GM10266 (cell line): ENCODE measurements at regions not wholly inside any gene's neighbourhood (a gene's known extent, or its start where the extent isn't known, plus 50 kb on each side); places are given as distances from the start of the nearest gene placed in this dataset.

Experiments used
- DNase-seq: peaks from one replicate; pipeline ENCODE4 v3.0.0; 2012; ENCODE audit errors: extremely low spot score
- TF ChIP-seq, protein P1 (sequence below): IDR thresholded peaks from 2 replicates; pipeline ENCODE4 v1.5.1; 2012; ENCODE audit warnings: mild to moderate bottlenecking, low read depth; ENCODE audit not compliant: control insufficient read depth, insufficient read depth; ENCODE audit errors: missing control alignments

DNA sequence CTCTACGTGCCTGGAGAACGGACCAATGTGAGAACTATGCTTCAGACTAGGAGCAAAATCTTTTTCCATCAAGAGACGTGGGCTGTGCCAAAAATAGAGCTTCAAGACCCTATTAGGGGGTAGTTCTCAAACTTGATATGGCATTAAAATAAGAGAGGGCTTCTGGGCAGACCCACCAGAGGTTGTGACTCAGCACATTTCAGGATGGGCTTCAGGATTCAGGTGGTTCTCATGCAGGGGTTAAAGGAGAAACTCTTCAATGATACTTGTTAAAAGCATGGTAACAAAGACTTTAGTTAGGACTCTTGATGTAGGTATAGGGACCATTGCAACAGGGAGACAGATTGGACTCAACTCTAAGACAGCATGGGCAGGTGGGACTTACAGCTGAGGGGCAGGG is 195.5 kb downstream of the RGS3 start:
- TF ChIP-seq, protein P1, sequence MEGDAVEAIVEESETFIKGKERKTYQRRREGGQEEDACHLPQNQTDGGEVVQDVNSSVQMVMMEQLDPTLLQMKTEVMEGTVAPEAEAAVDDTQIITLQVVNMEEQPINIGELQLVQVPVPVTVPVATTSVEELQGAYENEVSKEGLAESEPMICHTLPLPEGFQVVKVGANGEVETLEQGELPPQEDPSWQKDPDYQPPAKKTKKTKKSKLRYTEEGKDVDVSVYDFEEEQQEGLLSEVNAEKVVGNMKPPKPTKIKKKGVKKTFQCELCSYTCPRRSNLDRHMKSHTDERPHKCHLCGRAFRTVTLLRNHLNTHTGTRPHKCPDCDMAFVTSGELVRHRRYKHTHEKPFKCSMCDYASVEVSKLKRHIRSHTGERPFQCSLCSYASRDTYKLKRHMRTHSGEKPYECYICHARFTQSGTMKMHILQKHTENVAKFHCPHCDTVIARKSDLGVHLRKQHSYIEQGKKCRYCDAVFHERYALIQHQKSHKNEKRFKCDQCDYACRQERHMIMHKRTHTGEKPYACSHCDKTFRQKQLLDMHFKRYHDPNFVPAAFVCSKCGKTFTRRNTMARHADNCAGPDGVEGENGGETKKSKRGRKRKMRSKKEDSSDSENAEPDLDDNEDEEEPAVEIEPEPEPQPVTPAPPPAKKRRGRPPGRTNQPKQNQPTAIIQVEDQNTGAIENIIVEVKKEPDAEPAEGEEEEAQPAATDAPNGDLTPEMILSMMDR = no peak
- DNase-seq = no peak

DNA sequence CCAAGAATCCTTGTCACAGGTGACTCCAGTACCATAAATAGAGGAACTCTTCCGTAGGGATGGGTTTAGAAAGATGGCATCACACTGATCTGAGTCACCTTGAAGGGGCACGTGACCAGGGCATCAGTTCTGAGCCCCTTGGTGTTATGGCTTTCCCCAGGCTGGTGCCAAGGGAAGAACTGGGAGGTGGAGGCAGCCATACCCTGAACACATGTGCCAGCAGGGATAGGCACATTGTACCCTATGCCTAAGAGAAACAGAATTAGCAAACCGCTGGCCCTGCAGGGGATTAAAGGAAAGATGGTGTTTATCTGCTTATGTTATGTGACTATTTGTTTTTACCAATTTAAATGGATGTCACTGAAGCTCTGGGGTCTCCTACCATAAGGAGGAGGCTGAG is 196.2 kb downstream of the RGS3 start:
- TF ChIP-seq, protein P1 = no peak
- DNase-seq = no peak

DNA sequence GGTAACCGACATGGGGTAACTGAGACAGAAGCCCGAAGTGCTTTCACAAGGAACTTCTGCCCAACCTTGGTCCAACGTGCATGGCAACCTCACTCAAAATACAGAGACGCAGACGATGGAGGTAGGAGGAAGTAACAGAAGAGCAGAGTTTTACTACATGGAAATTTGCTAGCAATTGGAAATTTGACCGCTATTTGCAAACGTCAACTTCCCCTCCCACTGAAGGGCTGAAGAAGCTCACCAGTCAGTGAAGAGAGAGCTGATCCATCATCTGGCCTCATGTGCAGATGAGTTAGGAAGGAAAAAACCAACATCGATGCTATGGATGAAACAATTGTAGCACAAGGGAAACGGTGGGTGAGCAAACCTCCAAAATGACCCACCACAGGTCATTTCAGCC is 196.7 kb downstream of the RGS3 start:
- TF ChIP-seq, protein P1 = no peak
- DNase-seq = no peak

DNA sequence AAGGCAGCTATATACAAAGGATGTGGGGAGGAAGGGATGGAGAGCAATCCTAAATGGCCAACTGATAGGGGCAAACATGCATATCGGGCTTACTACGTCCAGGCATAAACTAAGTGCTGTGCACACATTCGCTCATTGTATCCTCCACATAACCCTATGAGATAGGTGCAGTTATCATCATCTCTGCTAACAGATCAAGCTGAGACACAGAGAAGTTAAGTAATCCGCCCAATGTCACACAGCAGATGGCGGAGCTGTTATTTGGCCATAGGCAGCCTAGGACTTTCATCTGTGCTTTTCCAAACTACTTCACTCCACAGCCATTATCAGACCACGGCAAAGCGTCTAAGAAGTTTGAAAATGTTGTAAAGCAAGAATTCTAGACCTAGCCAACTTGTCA is 197.5 kb downstream of the RGS3 start:
- TF ChIP-seq, protein P1 = no peak
- no peak for DNase-seq

DNA sequence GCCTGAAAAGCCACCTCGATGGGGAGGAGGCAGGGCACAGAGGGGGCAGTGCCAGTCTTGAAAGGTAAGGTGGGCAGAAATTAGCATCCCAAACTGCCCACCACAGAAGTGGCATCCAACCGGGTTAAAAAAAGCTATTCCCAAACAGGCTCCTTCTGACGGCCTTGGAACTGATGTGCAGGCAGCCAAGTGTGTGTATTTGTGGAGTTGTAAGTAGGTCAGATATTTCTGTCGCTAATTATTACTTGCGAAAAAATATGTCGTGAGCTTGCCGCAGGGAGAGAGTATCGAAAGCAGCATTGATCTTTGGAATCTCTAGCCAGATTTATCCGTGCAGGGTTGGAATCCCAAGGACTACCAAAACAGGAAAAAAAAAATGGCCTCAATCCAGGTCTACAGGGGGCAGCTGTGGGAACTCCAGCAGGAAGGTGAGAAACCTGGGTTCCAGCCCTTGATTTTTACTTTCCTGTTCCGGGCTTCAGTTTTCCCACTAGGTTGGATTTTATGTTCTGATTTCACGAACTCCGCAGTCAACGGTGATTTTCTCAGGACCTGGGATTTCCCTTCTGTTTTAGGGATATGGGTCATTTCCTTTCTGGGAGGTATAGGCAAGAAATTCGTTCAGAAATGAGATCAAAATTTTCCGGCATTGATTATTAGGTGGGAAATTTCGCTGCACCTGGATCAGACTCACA is 200.8 kb downstream of the RGS3 start:
- no peak for DNase-seq
- TF ChIP-seq, protein P1 = no peak

DNA sequence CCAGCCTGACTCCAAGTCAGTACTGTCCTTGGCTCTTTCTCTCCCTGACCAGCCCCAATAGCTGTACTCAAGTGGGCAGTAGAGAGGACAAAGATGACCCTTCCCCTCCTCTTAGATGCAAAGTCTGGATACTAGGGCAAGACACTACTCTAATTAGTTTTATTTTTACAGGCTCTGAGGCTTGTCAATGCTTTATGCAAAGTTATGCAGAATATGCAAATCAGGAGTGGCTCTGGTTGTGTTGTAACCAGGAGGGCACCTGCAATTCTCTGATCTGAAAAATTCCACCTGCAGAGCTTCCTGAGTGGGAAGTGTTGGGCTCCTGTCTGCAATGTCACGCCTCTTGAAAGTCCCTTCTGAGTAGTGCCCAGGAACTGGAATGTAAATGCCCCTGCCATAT is 201.5 kb downstream of the RGS3 start:
- TF ChIP-seq, protein P1 = no peak
- DNase-seq = no peak

DNA sequence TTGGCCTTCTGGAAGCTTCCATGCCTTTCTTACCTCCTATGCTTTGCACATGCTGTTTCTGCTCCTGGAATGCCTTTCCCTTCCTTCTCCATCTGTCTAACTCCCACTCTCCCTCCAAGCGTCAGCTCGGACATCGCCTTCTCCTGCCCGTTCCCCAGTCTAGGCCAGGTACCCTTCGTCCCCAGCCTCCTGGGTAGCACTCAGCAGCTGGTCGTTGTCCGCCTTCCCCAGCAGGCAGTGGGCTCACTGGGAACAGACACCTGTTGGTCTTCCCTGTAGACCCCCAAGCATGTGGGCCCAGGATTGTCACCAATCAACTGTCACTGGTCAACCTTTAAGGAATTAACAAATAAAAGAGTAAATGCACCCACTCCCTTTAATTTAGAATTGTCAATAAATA is 202.2 kb downstream of the RGS3 start:
- TF ChIP-seq, protein P1 = no peak
- DNase-seq = no peak
